ENCODE measurements at regions not wholly inside any gene's neighbourhood (a gene's known extent, or its start where the extent isn't known, plus 50 kb on each side); places are given as distances from the start of the nearest gene placed in this dataset.

GRCh38 chr4:81523672-81524327 lies 52.1 kb upstream of the RASGEF1B start:
- intact Hi-C loops (cut with DNase I): no loop called here
- H3K4me1 ChIP-seq: peaks cover 0 to 5% (median 2%) of the 10 kb centered on the region in 4 donors
- no peaks in the 10 kb centered on the region for H3K9me3 ChIP-seq
- H3K27me3 ChIP-seq: no peaks in the 10 kb centered on the region
- DNase-seq (ENCODE audit: extremely low spot score): no peak
- no peak for TF ChIP-seq POLR2A (IDR thresholded peaks at IDR 0.05; ENCODE audit: low read depth)
- no peak for TF ChIP-seq EP300 (IDR thresholded peaks at IDR 0.05)
- TF ChIP-seq POLR2AphosphoS5 (IDR thresholded peaks at IDR 0.05): no peak
- TF ChIP-seq CTCF (IDR thresholded peaks at IDR 0.05): no peak
- no peak overlapping the region for H3K27ac ChIP-seq (replicated peaks in 1 of 4)
- WGBS: 85% methylated on average over 2 of the region's 2 CpGs
- H3K4me3 ChIP-seq: no peak overlapping the region
- no peaks in the 10 kb centered on the region for H3K36me3 ChIP-seq

- intact Hi-C loops (cut with DNase I): no loop called here
- H3K27me3 ChIP-seq: no peaks in the 10 kb centered on the region
Observed at GRCh38 chr4:81522711-81523110, 51.0 kb upstream of the RASGEF1B start.

GRCh38 chr4:81521708-81522107 lies 50.0 kb upstream of the RASGEF1B start:
- TF ChIP-seq POLR2AphosphoS5 (IDR thresholded peaks at IDR 0.05) (no peak), CTCF (IDR thresholded peaks at IDR 0.05) (no peak), EP300 (IDR thresholded peaks at IDR 0.05) (no peak)
- H3K4me3 ChIP-seq: no peak overlapping the region
- no peaks in the 10 kb centered on the region for H3K4me1 ChIP-seq
- no peaks in the 10 kb centered on the region for H3K27me3 ChIP-seq
- no peak overlapping the region for H3K27ac ChIP-seq (replicated peaks in 1 of 4)
- no peak for DNase-seq (ENCODE audit: extremely low spot score)
- 80% methylated on average over 1 of the region's 1 CpG for WGBS
- intact Hi-C loops (cut with DNase I): no loop called here
- no peaks in the 10 kb centered on the region for H3K36me3 ChIP-seq
- no peaks in the 10 kb centered on the region for H3K9me3 ChIP-seq

More at GRCh38 chr4:81522711-81523110, 51.0 kb upstream of the RASGEF1B start:
- H3K27ac ChIP-seq (replicated peaks in 1 of 4): no peak overlapping the region
- peaks cover 0 to 5% (median 2%) of the 10 kb centered on the region in 4 donors for H3K4me1 ChIP-seq
- H3K4me3 ChIP-seq: no peak overlapping the region
- WGBS: 91% methylated on average over 2 of the region's 2 CpGs
- no peaks in the 10 kb centered on the region for H3K36me3 ChIP-seq
- TF ChIP-seq POLR2AphosphoS5 (IDR thresholded peaks at IDR 0.05): no peak
- no peak for TF ChIP-seq POLR2A (IDR thresholded peaks at IDR 0.05; ENCODE audit: low read depth)
- no peak for TF ChIP-seq CTCF (IDR thresholded peaks at IDR 0.05)
- no peak for TF ChIP-seq EP300 (IDR thresholded peaks at IDR 0.05)
- no peak for DNase-seq (ENCODE audit: extremely low spot score)
- H3K9me3 ChIP-seq: no peaks in the 10 kb centered on the region

Small RNA genes in the stretch of these regions (small RNA-seq; reads per million reads assigned to genes)
- 0 reads per million in 3 donors for gene RF00322
- gene RNU6-499P: 0 reads per million in 3 donors
